ENCODE measurements at regions not wholly inside any gene's neighbourhood (a gene's known extent, or its start where the extent isn't known, plus 50 kb on each side); places are given as distances from the start of the nearest gene placed in this dataset.

- no peak for DNase-seq (ENCODE audit: low read depth in 2 of 2)
Observed at GRCh38 chr4:152094970-152095700, 334.3 kb upstream of the GATB start.

- DNase-seq (ENCODE audit: low read depth in 2 of 2), result no peak
Observed at GRCh38 chr4:152091405-152091804, 330.6 kb upstream of the GATB start.

- DNase-seq (ENCODE audit: low read depth in 2 of 2), result no peak
Observed at GRCh38 chr4:152090543-152090942, 329.7 kb upstream of the GATB start.

GRCh38 chr4:152089584-152089983 is 328.8 kb upstream of the GATB start:
- DNase-seq (ENCODE audit: low read depth in 2 of 2), result no peak

GRCh38 chr4:152087335-152087734 is 326.5 kb upstream of the GATB start:
- no peak for DNase-seq (ENCODE audit: low read depth in 2 of 2)

- no peak for DNase-seq (ENCODE audit: low read depth in 2 of 2)
Observed at GRCh38 chr4:152085657-152086056, 324.9 kb upstream of the GATB start.

- DNase-seq (ENCODE audit: low read depth in 2 of 2), result no peak
Observed at GRCh38 chr4:152083338-152083737, 322.5 kb upstream of the GATB start.

GRCh38 chr4:152081024-152081423 is 320.2 kb upstream of the GATB start:
- DNase-seq (ENCODE audit: low read depth in 2 of 2), result no peak

- no peak for DNase-seq (ENCODE audit: low read depth in 2 of 2)
Observed at GRCh38 chr4:152079543-152080293, 318.9 kb upstream of the GATB start.

- DNase-seq (ENCODE audit: low read depth in 2 of 2), result no peak
Observed at GRCh38 chr4:152079079-152079478, 318.3 kb upstream of the GATB start.

GRCh38 chr4:152077582-152077981 is 316.8 kb upstream of the GATB start:
- no peak for DNase-seq (ENCODE audit: low read depth in 2 of 2)

GRCh38 chr4:152075253-152075928 is 314.6 kb upstream of the GATB start:
- DNase-seq (ENCODE audit: low read depth in 2 of 2), result no peak

GRCh38 chr4:152074573-152074972 is 313.8 kb upstream of the GATB start:
- DNase-seq (ENCODE audit: low read depth in 2 of 2), result no peak

- DNase-seq (ENCODE audit: low read depth in 2 of 2), result no peak
Observed at GRCh38 chr4:152074088-152074437, 313.3 kb upstream of the GATB start.

GRCh38 chr4:152073351-152074087 is 312.7 kb upstream of the GATB start:
- DNase-seq (ENCODE audit: low read depth in 2 of 2), result no peak

- no peak for DNase-seq (ENCODE audit: low read depth in 2 of 2)
Observed at GRCh38 chr4:152072906-152073305, 312.1 kb upstream of the GATB start.

- DNase-seq (ENCODE audit: low read depth in 2 of 2), result no peak
Observed at GRCh38 chr4:152072001-152072485, 311.2 kb upstream of the GATB start.

GRCh38 chr4:152070854-152071253 is 310.0 kb upstream of the GATB start:
- DNase-seq (ENCODE audit: low read depth in 2 of 2), result no peak

- DNase-seq (ENCODE audit: low read depth in 2 of 2), result no peak
Observed at GRCh38 chr4:152068866-152069265, 308.1 kb upstream of the GATB start.

- DNase-seq (ENCODE audit: low read depth in 2 of 2), result no peak
Observed at GRCh38 chr4:152065545-152065944, 304.7 kb upstream of the GATB start.

- DNase-seq (ENCODE audit: low read depth in 2 of 2), result no peak
Observed at GRCh38 chr4:152064753-152065152, 303.9 kb upstream of the GATB start.

GRCh38 chr4:152064282-152064681 is 303.5 kb upstream of the GATB start:
- no peak for DNase-seq (ENCODE audit: low read depth in 2 of 2)
